ENCODE measurements at regions not wholly inside any gene's neighbourhood (a gene's known extent, or its start where the extent isn't known, plus 50 kb on each side); places are given as distances from the start of the nearest gene placed in this dataset.

GRCh38 chr11:115587718-115588342 lies 83.6 kb upstream of the CADM1 start:
- TF ChIP-seq, protein P1, sequence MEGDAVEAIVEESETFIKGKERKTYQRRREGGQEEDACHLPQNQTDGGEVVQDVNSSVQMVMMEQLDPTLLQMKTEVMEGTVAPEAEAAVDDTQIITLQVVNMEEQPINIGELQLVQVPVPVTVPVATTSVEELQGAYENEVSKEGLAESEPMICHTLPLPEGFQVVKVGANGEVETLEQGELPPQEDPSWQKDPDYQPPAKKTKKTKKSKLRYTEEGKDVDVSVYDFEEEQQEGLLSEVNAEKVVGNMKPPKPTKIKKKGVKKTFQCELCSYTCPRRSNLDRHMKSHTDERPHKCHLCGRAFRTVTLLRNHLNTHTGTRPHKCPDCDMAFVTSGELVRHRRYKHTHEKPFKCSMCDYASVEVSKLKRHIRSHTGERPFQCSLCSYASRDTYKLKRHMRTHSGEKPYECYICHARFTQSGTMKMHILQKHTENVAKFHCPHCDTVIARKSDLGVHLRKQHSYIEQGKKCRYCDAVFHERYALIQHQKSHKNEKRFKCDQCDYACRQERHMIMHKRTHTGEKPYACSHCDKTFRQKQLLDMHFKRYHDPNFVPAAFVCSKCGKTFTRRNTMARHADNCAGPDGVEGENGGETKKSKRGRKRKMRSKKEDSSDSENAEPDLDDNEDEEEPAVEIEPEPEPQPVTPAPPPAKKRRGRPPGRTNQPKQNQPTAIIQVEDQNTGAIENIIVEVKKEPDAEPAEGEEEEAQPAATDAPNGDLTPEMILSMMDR (IDR thresholded peaks at IDR 0.05; ENCODE audit: low read depth, low read length, poor library complexity, severe bottlenecking) = no peak
- no peaks in the 10 kb centered on the region for H3K9me2 ChIP-seq (replicated peaks; ENCODE audit: control insufficient read depth, low read length)

DNA sequence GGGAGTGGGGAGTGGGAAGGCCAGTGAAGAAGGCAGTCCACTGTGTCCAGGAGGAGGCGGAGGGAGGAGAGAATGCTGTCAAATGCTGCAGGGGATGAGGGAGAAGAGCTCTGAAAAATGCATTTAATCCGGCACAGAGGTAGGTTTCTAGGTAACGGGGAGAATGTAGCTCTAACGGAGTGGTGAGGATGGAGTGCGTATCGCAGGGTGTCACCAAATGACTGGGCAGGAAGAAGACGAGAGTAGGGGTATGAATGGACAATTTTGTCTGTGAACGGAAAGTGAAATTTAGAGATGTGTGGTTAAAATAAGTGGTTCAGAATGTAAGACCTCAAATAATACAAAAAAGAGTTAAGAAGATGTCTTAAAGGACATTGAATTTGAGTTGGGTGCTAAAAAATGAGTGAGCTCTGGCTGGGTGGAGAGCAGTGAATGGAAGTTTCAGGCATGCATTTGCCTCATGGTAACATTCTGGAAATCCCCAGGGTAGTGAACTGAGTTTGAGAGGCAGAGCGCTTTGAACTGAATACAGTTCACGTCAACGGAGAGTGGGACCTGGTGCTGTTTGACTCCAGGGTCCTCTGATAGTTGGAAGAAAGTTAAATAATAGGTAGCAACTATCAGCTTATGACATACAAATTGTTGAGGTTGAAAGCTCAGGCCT lies 81.3 kb upstream of the CADM1 start:
- H3K79me2 ChIP-seq (ENCODE audit: control insufficient read depth, low read length) = no peaks in the 10 kb centered on the region
- H3F3A ChIP-seq (ENCODE audit: control insufficient read depth, insufficient read depth) = no peaks in the 10 kb centered on the region
- H3K36me3 ChIP-seq (ENCODE audit: control insufficient read depth, low read length) = no peaks in the 10 kb centered on the region
- no peak for TF ChIP-seq EZH2phosphoT487 (IDR thresholded peaks at IDR 0.05; ENCODE audit: borderline replicate concordance, low read length)
- TF ChIP-seq, protein P1 (IDR thresholded peaks at IDR 0.05; ENCODE audit: low read depth, low read length, poor library complexity, severe bottlenecking) = no peak
- no peaks in the 10 kb centered on the region for H4K20me1 ChIP-seq (ENCODE audit: control insufficient read depth, insufficient read depth, low read depth, low read length)
- H3K4me1 ChIP-seq (ENCODE audit: control insufficient read depth, low read length) = no peaks in the 10 kb centered on the region
- H3K4me3 ChIP-seq (ENCODE audit: low read length) = no peak overlapping the region
- no peaks in the 10 kb centered on the region for H3K27me3 ChIP-seq (ENCODE audit: control insufficient read depth, low read length)
- H3K4me2 ChIP-seq (ENCODE audit: low read length) = no peak overlapping the region
- H3K9me2 ChIP-seq (replicated peaks; ENCODE audit: control insufficient read depth, low read length) = no peaks in the 10 kb centered on the region
- H3K9me3 ChIP-seq (ENCODE audit: control insufficient read depth, insufficient read depth, low read length) = no peaks in the 10 kb centered on the region
- H3K27ac ChIP-seq (ENCODE audit: low read depth, low read length) = no peak overlapping the region

More at GRCh38 chr11:115587718-115588342, 83.6 kb upstream of the CADM1 start:
- H3F3A ChIP-seq (ENCODE audit: control insufficient read depth, insufficient read depth) = no peaks in the 10 kb centered on the region
- no peaks in the 10 kb centered on the region for H4K20me1 ChIP-seq (ENCODE audit: control insufficient read depth, insufficient read depth, low read depth, low read length)
- no peak overlapping the region for H3K4me3 ChIP-seq (ENCODE audit: low read length)
- no peaks in the 10 kb centered on the region for H3K36me3 ChIP-seq (ENCODE audit: control insufficient read depth, low read length)
- no peak overlapping the region for H3K4me2 ChIP-seq (ENCODE audit: low read length)
- no peaks in the 10 kb centered on the region for H3K79me2 ChIP-seq (ENCODE audit: control insufficient read depth, low read length)
- H3K27ac ChIP-seq (ENCODE audit: low read depth, low read length) = no peak overlapping the region
- H3K27me3 ChIP-seq (ENCODE audit: control insufficient read depth, low read length) = no peaks in the 10 kb centered on the region
- H3K4me1 ChIP-seq (ENCODE audit: control insufficient read depth, low read length) = no peaks in the 10 kb centered on the region
- no peaks in the 10 kb centered on the region for H3K9me3 ChIP-seq (ENCODE audit: control insufficient read depth, insufficient read depth, low read length)

GRCh38 chr11:115581871-115582639 lies 77.8 kb upstream of the CADM1 start:
- Histone ChIP-seq H3F3A (ENCODE audit: control insufficient read depth, insufficient read depth) (no peaks in the 10 kb centered on the region), H4K20me1 (ENCODE audit: control insufficient read depth, insufficient read depth, low read depth, low read length) (no peaks in the 10 kb centered on the region), H3K79me2 (ENCODE audit: control insufficient read depth, low read length) (no peaks in the 10 kb centered on the region), H3K4me1 (ENCODE audit: control insufficient read depth, low read length) (no peaks in the 10 kb centered on the region), H3K4me2 (ENCODE audit: low read length) (no peak overlapping the region), H3K27me3 (ENCODE audit: control insufficient read depth, low read length) (no peaks in the 10 kb centered on the region), H3K27ac (ENCODE audit: low read depth, low read length) (no peak overlapping the region), H3K9me2 (replicated peaks; ENCODE audit: control insufficient read depth, low read length) (no peaks in the 10 kb centered on the region), H3K9me3 (ENCODE audit: control insufficient read depth, insufficient read depth, low read length) (no peaks in the 10 kb centered on the region), H3K36me3 (ENCODE audit: control insufficient read depth, low read length) (no peaks in the 10 kb centered on the region), H3K4me3 (ENCODE audit: low read length) (no peak overlapping the region)
- TF ChIP-seq, protein P1 (IDR thresholded peaks at IDR 0.05; ENCODE audit: low read depth, low read length, poor library complexity, severe bottlenecking) = no peak
- TF ChIP-seq EZH2phosphoT487 (IDR thresholded peaks at IDR 0.05; ENCODE audit: borderline replicate concordance, low read length) = no peak

Data from DOHH2 (cell line).